ENCODE measurements at regions not wholly inside any gene's neighbourhood (a gene's known extent, or its start where the extent isn't known, plus 50 kb on each side); places are given as distances from the start of the nearest gene placed in this dataset.
"Not testable (repeated sequence)": the region's sequence is repeated elsewhere in the genome, so short reads cannot be mapped to it uniquely, and the experiment has no call there.

- no peak for DNase-seq
- Histone ChIP-seq H3K4me1 (no peaks in the 10 kb centered on the region), H3K27me3 (ENCODE audit: insufficient read depth in 3 of 3, low read length in 2 of 3) (peaks cover 0 to 4% (median 0%) of the 10 kb centered on the region in 3 donors), H3K27ac (no peak overlapping the region), H3K4me3 (no peak overlapping the region), H3K9me3 (no peaks in the 10 kb centered on the region), H3K36me3 (ENCODE audit: insufficient read depth in 1 of 2, low read depth in 1 of 2) (no peaks in the 10 kb centered on the region)
- 88 to 91% (median 90%) methylated on average over 10 of the region's 10 CpGs for WGBS, 3 donors
- intact Hi-C loops (cut with DNase I): no loop called here
- no peak for ATAC-seq
- TF ChIP-seq CTCF (IDR thresholded peaks at IDR 0.05): no peak
Observed at GRCh38 chr2:88999365-88999764, 307.9 kb downstream of the RPIA start.

GRCh38 chr2:89000235-89000634 lies 308.8 kb downstream of the RPIA start:
- H3K27ac ChIP-seq: no peak overlapping the region
- no peaks in the 10 kb centered on the region for H3K36me3 ChIP-seq (ENCODE audit: insufficient read depth in 1 of 2, low read depth in 1 of 2)
- no peaks in the 10 kb centered on the region for H3K4me1 ChIP-seq
- 82 to 84% (median 83%) methylated on average over 5 of the region's 5 CpGs for WGBS, 3 donors
- no peak for TF ChIP-seq CTCF (IDR thresholded peaks at IDR 0.05)
- peaks cover 0 to 4% (median 0%) of the 10 kb centered on the region in 3 donors for H3K27me3 ChIP-seq (ENCODE audit: insufficient read depth in 3 of 3, low read length in 2 of 3)
- DNase-seq: no peak
- no peak overlapping the region for H3K4me3 ChIP-seq
- H3K9me3 ChIP-seq: no peaks in the 10 kb centered on the region
- no peak for ATAC-seq
- intact Hi-C loops (cut with DNase I): no loop called here

- H3K4me3 ChIP-seq; ATAC-seq; H3K27me3 ChIP-seq (ENCODE audit: insufficient read depth in 3 of 3, low read length in 2 of 3); intact Hi-C loops (cut with DNase I); H3K9me3 ChIP-seq; DNase-seq; H3K4me1 ChIP-seq; H3K27ac ChIP-seq; H3K36me3 ChIP-seq (ENCODE audit: insufficient read depth in 1 of 2, low read depth in 1 of 2): not testable (repeated sequence)
- 38 to 62% (median 39%) methylated on average over 1 of the region's 1 CpG for WGBS, 3 donors
Observed at GRCh38 chr2:89004238-89004637, 312.8 kb downstream of the RPIA start.

GRCh38 chr2:89020566-89020965 lies 329.1 kb downstream of the RPIA start:
- H3K27me3 ChIP-seq (ENCODE audit: insufficient read depth in 3 of 3, low read length in 2 of 3); ATAC-seq; intact Hi-C loops (cut with DNase I); DNase-seq; H3K27ac ChIP-seq; H3K4me1 ChIP-seq; H3K4me3 ChIP-seq; H3K9me3 ChIP-seq; H3K36me3 ChIP-seq (ENCODE audit: insufficient read depth in 1 of 2, low read depth in 1 of 2): not testable (repeated sequence)
- WGBS, 3 donors: 54 to 70% (median 60%) methylated on average over 2 to 3 of the region's 4 CpGs

GRCh38 chr2:89026296-89026695 lies 334.8 kb downstream of the RPIA start:
- not testable (repeated sequence) for H3K36me3 ChIP-seq (ENCODE audit: insufficient read depth in 1 of 2, low read depth in 1 of 2)

GRCh38 chr2:89027115-89027514 lies 335.6 kb downstream of the RPIA start:
- H3K36me3 ChIP-seq (ENCODE audit: insufficient read depth in 1 of 2, low read depth in 1 of 2); H3K9me3 ChIP-seq; ATAC-seq; intact Hi-C loops (cut with DNase I); DNase-seq; H3K4me1 ChIP-seq; H3K27me3 ChIP-seq (ENCODE audit: insufficient read depth in 3 of 3, low read length in 2 of 3); H3K27ac ChIP-seq; H3K4me3 ChIP-seq: not testable (repeated sequence)
- 48 to 72% (median 58%) methylated on average over 2 of the region's 2 CpGs for WGBS, 3 donors

More at GRCh38 chr2:89026296-89026695, 334.8 kb downstream of the RPIA start:
- H3K4me3 ChIP-seq; H3K4me1 ChIP-seq; H3K27me3 ChIP-seq (ENCODE audit: insufficient read depth in 3 of 3, low read length in 2 of 3); ATAC-seq; H3K27ac ChIP-seq; intact Hi-C loops (cut with DNase I); DNase-seq; H3K9me3 ChIP-seq: not testable (repeated sequence)
- WGBS, 3 donors: 53 to 64% (median 62%) methylated on average over 2 of the region's 2 CpGs

GRCh38 chr2:89027536-89027935 lies 336.1 kb downstream of the RPIA start:
- H3K4me1 ChIP-seq; DNase-seq; H3K9me3 ChIP-seq; H3K4me3 ChIP-seq; H3K27me3 ChIP-seq (ENCODE audit: insufficient read depth in 3 of 3, low read length in 2 of 3); H3K36me3 ChIP-seq (ENCODE audit: insufficient read depth in 1 of 2, low read depth in 1 of 2); H3K27ac ChIP-seq; intact Hi-C loops (cut with DNase I); ATAC-seq: not testable (repeated sequence)
- 38 to 52% (median 38%) methylated on average over 1 of the region's 1 CpG for WGBS, 3 donors

- intact Hi-C loops (cut with DNase I); H3K36me3 ChIP-seq (ENCODE audit: insufficient read depth in 1 of 2, low read depth in 1 of 2); H3K4me3 ChIP-seq; ATAC-seq; DNase-seq; H3K4me1 ChIP-seq; H3K27me3 ChIP-seq (ENCODE audit: insufficient read depth in 3 of 3, low read length in 2 of 3); H3K9me3 ChIP-seq; H3K27ac ChIP-seq: not testable (repeated sequence)
- WGBS, 3 donors: 58 to 73% (median 69%) methylated on average over 3 to 4 of the region's 4 CpGs
Observed at GRCh38 chr2:89029257-89029656, 337.8 kb downstream of the RPIA start.
